HG03342 (cell line): ENCODE measurements at regions not wholly inside any gene's neighbourhood (a gene's known extent, or its start where the extent isn't known, plus 50 kb on each side); places are given as distances from the start of the nearest gene placed in this dataset.

Experiments used
- ATAC-seq: cut with Tn5 transposase; IDR thresholded peaks from one replicate; pipeline ENCODE4 v1.9.1; 2021; ENCODE audit warnings: mild to moderate bottlenecking, moderate library complexity; ENCODE audit not compliant: unreplicated experiment

DNA sequence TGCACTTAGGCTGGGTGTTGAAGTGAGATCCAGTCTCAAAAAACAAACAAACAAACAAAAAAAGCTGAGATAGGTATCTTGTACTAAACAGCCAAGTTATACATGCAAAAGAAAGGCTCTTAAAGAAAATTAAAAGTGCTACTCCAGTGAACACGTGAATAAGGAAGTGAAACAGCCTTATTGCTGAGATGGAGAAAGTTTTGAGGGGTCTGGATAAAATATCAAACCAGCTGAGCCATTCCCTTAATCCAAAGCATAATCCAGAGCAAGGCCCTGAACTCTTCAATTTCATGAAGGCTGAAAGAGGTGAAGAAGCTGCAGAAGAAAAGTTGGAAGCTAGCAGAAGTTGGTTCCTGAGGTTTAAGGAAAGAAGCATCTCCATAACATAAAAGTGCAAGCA is 360.5 kb upstream of the DAB1 start:
- ATAC-seq = no peak

DNA sequence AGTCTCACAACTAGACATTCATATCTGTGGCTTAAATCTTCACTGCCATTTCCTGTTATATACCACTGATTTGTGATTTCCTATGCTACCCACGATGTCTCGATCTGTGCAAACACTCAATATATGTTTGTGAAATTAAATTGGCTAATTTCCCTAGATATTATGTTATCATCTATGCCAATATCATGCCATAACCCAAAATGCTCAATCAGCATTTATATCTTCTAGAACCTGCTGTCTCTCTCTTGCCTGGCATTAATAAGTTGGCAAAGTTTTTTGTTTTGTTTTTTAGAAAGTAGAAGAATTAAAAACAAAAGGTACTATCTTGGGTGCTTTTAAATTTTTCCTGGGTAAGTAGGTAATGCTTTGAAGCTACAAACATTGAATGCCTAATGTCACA is 358.5 kb upstream of the DAB1 start:
- no peak for ATAC-seq

DNA sequence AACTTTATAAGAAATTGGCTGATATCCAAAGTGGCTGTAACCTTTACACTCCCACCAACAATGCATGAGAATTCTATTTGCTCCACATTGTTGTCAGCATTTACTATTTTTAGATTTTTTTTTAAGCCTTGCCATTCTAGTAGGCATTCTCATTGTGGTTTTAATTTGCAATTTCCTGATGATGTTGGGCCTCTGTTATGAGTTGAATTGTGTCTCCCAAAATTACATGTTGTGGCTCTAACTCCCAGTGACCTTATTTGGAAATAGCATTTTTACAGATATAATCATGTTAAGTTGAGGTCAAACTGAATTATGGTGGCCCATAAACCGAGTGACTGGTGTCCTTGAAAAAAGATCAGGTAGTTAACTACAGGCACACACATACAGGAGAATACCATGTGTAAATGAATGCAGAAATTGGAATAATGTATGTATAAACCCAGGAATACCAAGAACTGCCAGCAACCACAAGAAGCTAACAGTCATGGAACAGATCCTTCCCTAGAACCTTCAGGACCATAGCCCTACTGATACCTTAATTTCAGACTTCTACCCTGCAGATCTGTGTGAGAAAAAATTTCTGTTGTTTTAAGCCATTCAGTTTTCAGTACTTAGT is 348.8 kb upstream of the DAB1 start:
- no peak for ATAC-seq

DNA sequence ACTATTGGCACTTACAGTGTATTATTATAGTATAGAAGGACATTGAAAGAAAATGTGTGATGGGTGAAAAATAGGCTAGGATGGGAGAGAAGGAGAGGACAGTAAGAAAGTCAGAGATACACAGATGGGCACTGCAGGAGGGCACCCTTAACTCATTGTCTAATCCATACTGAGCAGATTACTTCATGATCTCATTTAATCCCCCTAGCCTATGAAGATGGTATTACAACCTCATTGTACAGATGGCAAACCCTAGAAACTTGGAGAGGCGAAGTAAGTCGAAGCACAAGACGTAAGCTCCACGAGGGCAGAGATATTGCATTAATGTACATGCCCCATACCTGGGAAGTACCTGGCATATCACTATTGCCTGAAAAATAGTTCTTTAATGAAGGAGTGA is 346.9 kb upstream of the DAB1 start:
- ATAC-seq = peak; percentile 60

- no peak for ATAC-seq
Observed at GRCh38 chr1:57770236-57770635, 346.4 kb upstream of the DAB1 start.

- ATAC-seq = no peak
Observed at GRCh38 chr1:57761628-57762027, 337.8 kb upstream of the DAB1 start.

- no peak for ATAC-seq
Observed at GRCh38 chr1:57752843-57753242, 329.0 kb upstream of the DAB1 start.

GRCh38 chr1:57748719-57749118 is 324.9 kb upstream of the DAB1 start:
- ATAC-seq = no peak

DNA sequence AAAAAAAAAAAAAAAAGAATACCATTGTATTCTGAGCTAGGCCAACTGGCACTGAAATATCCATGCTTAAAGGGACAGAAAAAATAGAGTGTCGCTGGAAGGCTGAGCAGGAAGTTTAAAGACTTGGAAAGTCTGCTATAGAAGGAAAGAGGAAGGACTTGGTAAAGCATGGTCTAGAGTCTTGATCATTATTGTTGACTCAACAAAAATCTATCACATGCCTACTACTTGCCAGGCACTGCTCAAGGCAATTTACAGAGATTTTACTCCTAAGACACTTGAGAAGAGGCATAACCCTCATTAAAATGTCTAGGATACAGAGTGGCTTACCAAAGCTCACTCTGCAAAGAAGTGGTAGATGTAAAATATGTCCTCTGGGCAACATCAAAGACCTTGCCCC is 324.0 kb upstream of the DAB1 start:
- no peak for ATAC-seq

DNA sequence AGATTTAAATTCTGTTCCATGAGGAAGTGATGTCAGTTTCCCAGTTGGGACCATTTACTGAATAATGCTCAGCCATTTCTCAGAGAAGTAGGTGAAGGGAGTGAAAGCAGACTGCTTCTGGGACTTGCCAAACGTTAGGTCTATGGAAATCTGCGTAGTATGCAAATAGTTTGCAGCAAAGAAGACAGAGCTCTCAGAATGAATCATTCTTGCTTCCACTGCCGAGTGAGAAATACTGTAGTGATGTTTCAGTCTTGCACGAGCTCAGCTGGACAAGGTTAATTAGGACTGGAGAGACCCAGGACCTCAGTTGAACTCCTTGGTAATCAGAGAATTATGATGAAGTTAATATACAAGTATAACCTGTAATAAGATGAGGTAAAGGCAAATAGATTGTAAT is 317.7 kb upstream of the DAB1 start:
- ATAC-seq = peak; percentile 85

DNA sequence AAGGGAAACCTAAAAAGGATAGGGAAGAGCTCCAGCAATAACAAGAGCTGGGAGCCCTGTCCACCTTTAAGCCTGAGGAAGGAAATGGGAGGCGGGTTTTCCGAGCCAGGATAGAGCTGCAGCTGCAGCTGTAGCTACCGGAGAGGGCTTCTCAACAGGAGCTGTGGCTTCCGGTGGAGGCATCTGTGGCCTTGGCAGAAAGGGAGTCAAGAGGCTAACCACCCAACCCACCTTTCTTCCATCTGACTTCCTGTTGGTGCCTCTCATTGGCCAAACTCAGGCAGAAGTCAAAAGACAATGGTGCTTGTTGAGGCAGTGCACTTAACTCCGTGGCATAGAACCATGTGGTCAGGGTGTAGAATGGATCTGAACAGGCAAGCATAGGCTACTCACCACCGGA is 313.1 kb upstream of the DAB1 start:
- no peak for ATAC-seq

DNA sequence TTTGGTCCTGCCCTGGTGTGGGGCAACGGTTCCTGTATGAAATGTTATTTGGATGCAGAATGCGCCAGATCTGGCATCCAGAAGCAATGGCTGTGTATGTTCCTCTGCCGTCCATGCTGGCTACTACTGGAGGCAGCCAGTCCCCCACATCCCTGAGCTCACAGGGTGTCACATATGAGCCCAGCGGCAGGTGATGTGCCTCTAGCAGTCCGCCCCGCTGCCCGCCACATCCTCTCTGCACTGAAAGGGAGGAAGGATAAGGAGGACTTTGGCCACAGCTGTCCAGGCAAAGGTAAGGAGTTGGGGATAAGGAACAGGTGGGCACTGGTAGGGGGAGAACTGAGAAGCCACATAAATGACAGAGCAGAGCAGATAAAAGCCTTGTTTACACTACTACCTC is 305.3 kb upstream of the DAB1 start:
- no peak for ATAC-seq

- no peak for ATAC-seq
Observed at GRCh38 chr1:57727121-57727520, 303.3 kb upstream of the DAB1 start.

DNA sequence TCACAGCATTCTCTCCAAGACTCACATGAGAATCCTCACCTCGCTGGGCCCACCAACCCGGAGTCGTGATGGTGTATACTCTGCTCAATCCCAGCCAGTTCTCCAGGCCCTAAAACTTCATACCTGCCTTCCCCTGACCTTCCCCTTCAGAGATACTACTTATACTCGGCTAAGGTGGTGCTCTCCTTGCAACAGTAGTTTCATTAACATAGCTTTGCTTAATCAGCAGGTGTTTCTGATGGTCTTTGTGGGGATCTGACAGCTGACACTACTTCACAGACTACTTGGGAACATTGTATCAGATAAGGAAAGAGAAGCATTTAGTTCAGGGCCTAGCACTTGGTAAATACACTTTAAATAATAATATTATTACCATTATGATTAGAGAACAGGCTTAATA is 301.5 kb upstream of the DAB1 start:
- no peak for ATAC-seq

DNA sequence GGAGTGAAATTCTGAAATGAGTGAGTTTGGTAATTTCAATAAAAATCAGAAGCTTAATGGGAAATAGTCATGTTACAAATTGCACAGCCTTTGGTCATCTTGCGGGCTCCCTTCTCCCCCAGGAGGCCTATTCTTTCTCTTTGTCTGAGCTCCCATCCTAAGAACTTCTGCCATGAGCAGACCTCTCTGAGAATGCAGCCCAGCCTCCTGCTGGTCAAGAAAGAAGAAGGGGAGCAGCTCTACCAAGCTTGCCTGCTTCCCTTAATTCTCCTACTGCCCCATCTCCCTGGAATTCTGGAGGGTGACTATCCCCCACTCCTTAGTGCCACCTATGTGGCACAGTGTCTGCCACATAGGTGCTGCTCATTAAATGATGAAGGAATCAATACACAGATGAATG is 300.7 kb upstream of the DAB1 start:
- no peak for ATAC-seq

- ATAC-seq = no peak
Observed at GRCh38 chr1:57722285-57722978, 298.6 kb upstream of the DAB1 start.

GRCh38 chr1:57721001-57721400 is 297.1 kb upstream of the DAB1 start:
- no peak for ATAC-seq

- ATAC-seq = no peak
Observed at GRCh38 chr1:57719274-57719673, 295.4 kb upstream of the DAB1 start.

GRCh38 chr1:57713501-57713900 is 289.6 kb upstream of the DAB1 start:
- no peak for ATAC-seq

- no peak for ATAC-seq
Observed at GRCh38 chr1:57712846-57713245, 289.0 kb upstream of the DAB1 start.

DNA sequence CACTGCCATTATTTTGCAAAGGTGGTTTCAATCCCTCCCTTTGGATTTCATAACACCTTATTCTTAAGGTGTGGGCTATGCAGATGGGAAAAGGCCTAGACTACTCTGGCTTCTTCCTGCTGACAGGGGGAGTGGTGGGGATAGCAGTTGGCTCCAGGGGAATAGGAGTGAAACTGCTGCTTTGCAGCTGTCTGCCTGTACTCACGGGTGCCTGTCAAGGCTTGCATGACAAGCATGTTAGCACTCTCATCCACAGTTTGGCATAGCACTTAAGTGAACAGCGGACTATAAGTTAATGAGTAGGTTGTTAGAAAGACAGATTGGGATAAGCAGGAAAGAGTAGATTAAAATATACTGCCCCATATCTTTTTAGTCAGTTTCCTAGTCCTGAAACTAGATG is 287.5 kb upstream of the DAB1 start:
- no peak for ATAC-seq

DNA sequence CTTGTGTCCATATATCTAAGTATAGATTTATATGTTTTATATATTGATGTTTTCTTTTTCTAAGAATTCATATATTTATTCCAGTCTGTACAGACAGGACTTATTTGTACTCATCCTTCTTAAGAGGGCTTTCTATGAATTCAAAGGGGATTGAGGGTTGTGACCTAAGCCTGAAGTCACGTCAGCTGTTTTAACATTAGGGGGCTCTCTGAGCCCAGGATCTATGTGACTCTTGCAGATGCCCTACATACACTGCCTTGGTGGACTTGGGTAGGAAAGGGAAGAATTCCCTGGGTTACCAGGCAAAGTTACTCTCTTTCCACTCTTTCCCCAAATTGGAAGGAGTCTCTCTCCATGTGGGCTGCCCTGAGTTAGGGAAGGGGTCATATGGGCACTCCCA is 283.8 kb upstream of the DAB1 start:
- no peak for ATAC-seq

- ATAC-seq = no peak
Observed at GRCh38 chr1:57704811-57705210, 281.0 kb upstream of the DAB1 start.
